HepG2 (cell line): ENCODE measurements at regions not wholly inside any gene's neighbourhood (a gene's known extent, or its start where the extent isn't known, plus 50 kb on each side); places are given as distances from the start of the nearest gene placed in this dataset.

Experiments
- ARID2 ChIP-seq: sonication (generic); formaldehyde crosslinking; IDR thresholded peaks from 2 replicates; pipeline ENCODE4 v1.8.1; 2022; ENCODE audit warnings: mild to moderate bottlenecking, missing genetic modification reagents, borderline replicate concordance
- CHD2 ChIP-seq: IDR thresholded peaks from 2 replicates; pipeline ENCODE4 v1.6.1; 2011; ENCODE audit warnings: low read depth, low read length, improper control_type of control experiment
- ELF1 ChIP-seq: sonication (generic); formaldehyde crosslinking; IDR thresholded peaks from 2 replicates; pipeline ENCODE4 v1.4.0; 2020; ENCODE audit warnings: missing genetic modification reagents
- FOXA1 ChIP-seq, 2 experiments: fragments of 450-650 bp in 1 of 2; sonication (generic) in 1 of 2; formaldehyde crosslinking in 1 of 2; IDR thresholded peaks; 2 replicates each; pipeline versions ENCODE4 v1.4.0 to v1.6.1; 2016 to 2020; ENCODE audit warnings: missing genetic modification reagents in 1 of 2
- HNF4A ChIP-seq: sonication (generic); formaldehyde crosslinking; IDR thresholded peaks from 2 replicates; pipeline ENCODE4 v1.4.0; 2020; ENCODE audit warnings: missing genetic modification reagents
- IRF2 ChIP-seq: IDR thresholded peaks from 2 replicates; pipeline ENCODE4 v1.6.1; 2018; ENCODE audit warnings: missing genetic modification reagents, missing compliant biosample characterization
- KDM5B ChIP-seq: sonication (generic); formaldehyde crosslinking; IDR thresholded peaks from 2 replicates; pipeline ENCODE4 v1.4.0; 2020; ENCODE audit warnings: missing genetic modification reagents, mild to moderate bottlenecking, borderline replicate concordance
- LCORL ChIP-seq, 2 experiments: fragments of 450-650 bp in 1 of 2; sonication (generic) in 1 of 2; formaldehyde crosslinking in 1 of 2; IDR thresholded peaks; 2 replicates each; pipeline versions ENCODE4 v1.5.0 to v1.6.1; 2017 to 2020; ENCODE audit warnings: antibody characterized with exemption in 1 of 2, missing genetic modification reagents in 1 of 2
- MAZ ChIP-seq, 2 experiments: sonication (generic) in 1 of 2; formaldehyde crosslinking in 1 of 2; IDR thresholded peaks; 2 replicates each; pipeline versions ENCODE4 v1.5.0 to v1.6.1; 2012 to 2020; ENCODE audit warnings: low read depth in 2 of 2, mild to moderate bottlenecking in 2 of 2, borderline replicate concordance in 1 of 2, improper control_type of control experiment in 1 of 2, low read length in 1 of 2, missing genetic modification reagents in 1 of 2, moderate library complexity in 1 of 2
- MED8 ChIP-seq: sonication (generic); formaldehyde crosslinking; IDR thresholded peaks from 2 replicates; pipeline ENCODE4 v1.8.1; 2023; ENCODE audit warnings: mild to moderate bottlenecking, missing genetic modification reagents; ENCODE audit not compliant: insufficient replicate concordance
- MEF2D ChIP-seq: sonication (generic); formaldehyde crosslinking; IDR thresholded peaks from 2 replicates; pipeline ENCODE4 v1.5.1; 2020; ENCODE audit warnings: mild to moderate bottlenecking, missing genetic modification reagents
- NFE2L1 ChIP-seq: sonication (generic); formaldehyde crosslinking; IDR thresholded peaks from 2 replicates; pipeline ENCODE4 v1.4.0; 2020; ENCODE audit warnings: missing genetic modification reagents, mild to moderate bottlenecking, borderline replicate concordance
- PHF5A ChIP-seq: IDR thresholded peaks from one replicate; pipeline ENCODE4 v1.6.1; 2018; ENCODE audit warnings: low read depth, missing genetic modification reagents; ENCODE audit not compliant: unreplicated experiment
- SOX13 ChIP-seq, 3 experiments: fragments of 450-650 bp in 1 of 3; sonication (generic) in 1 of 3; formaldehyde crosslinking in 1 of 3; IDR thresholded peaks in 2 of 3; conservative IDR thresholded peaks in 1 of 3; 2 replicates each; pipeline versions ENCODE4 v1.5.0 to v1.6.1; 2016 to 2020; ENCODE audit warnings: antibody characterized with exemption in 1 of 3, mild to moderate bottlenecking in 1 of 3, missing compliant biosample characterization in 1 of 3, missing genetic modification reagents in 1 of 3, moderate library complexity in 1 of 3
- TBX3 ChIP-seq: fragments of 450-650 bp; IDR thresholded peaks from 2 replicates; pipeline ENCODE4 v1.6.1; 2017; ENCODE audit warnings: antibody characterized with exemption, mild to moderate bottlenecking, inconsistent platforms, borderline replicate concordance
- ZBTB7A ChIP-seq: sonication (generic); formaldehyde crosslinking; IDR thresholded peaks from 2 replicates; pipeline ENCODE4 v1.8.0; 2022; ENCODE audit warnings: mild to moderate bottlenecking, missing genetic modification reagents
- ZFX ChIP-seq: sonication (generic); formaldehyde crosslinking; IDR thresholded peaks from 2 replicates; pipeline ENCODE4 v1.4.0; 2020; ENCODE audit warnings: mild to moderate bottlenecking, low read depth, missing genetic modification reagents, moderate library complexity
- ZNF251 ChIP-seq: sonication (generic); formaldehyde crosslinking; IDR thresholded peaks from 2 replicates; pipeline ENCODE4 v1.9.0; 2021; ENCODE audit warnings: mild to moderate bottlenecking, missing genetic modification reagents
- ZNF672 ChIP-seq: sonication (generic); formaldehyde crosslinking; IDR thresholded peaks from 2 replicates; pipeline ENCODE4 v1.8.1; 2022; ENCODE audit warnings: missing genetic modification reagents
- TF ChIP-seq, protein P1 (sequence below): sonication (generic); formaldehyde crosslinking; IDR thresholded peaks from 2 replicates; pipeline ENCODE4 v1.4.0; 2020; ENCODE audit warnings: mild to moderate bottlenecking, missing genetic modification reagents
- TF ChIP-seq, protein P2 (sequence below): IDR thresholded peaks from 2 replicates; pipeline ENCODE4 v1.6.1; 2016

DNA sequence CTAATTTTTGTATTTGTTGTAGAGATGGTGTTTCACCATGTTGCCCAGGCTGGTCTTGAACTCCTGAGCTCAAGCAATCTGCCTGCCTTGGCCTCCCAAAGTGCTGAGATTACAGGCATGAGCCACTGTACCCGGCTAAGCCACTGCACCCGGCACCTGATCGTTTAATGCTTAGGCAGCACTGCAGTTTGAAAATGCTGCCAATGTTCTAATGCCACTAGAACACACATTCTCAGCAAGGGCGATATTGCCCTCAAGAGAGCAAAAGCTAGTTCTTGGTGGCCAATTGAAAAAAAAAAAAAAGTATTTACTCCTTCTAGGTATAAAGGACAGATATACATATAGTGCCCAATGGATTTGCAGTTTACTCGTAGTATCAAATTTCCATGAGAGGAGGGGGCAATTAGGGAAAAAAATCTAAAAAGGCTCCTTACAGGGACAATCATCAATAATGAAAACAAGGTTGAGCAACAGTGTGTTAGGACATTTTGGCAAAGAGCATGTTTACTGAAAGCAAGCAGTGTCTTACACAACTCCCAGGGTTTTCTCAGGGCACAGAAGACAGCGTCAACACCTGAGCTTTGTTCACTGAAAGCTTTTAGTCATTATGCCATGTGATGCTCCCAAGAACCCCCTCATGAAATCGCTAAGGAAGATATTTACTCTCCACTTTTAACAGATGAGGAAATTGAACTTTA is 199.9 kb upstream of the PKDCC start (continued):
- TF ChIP-seq, protein P1, sequence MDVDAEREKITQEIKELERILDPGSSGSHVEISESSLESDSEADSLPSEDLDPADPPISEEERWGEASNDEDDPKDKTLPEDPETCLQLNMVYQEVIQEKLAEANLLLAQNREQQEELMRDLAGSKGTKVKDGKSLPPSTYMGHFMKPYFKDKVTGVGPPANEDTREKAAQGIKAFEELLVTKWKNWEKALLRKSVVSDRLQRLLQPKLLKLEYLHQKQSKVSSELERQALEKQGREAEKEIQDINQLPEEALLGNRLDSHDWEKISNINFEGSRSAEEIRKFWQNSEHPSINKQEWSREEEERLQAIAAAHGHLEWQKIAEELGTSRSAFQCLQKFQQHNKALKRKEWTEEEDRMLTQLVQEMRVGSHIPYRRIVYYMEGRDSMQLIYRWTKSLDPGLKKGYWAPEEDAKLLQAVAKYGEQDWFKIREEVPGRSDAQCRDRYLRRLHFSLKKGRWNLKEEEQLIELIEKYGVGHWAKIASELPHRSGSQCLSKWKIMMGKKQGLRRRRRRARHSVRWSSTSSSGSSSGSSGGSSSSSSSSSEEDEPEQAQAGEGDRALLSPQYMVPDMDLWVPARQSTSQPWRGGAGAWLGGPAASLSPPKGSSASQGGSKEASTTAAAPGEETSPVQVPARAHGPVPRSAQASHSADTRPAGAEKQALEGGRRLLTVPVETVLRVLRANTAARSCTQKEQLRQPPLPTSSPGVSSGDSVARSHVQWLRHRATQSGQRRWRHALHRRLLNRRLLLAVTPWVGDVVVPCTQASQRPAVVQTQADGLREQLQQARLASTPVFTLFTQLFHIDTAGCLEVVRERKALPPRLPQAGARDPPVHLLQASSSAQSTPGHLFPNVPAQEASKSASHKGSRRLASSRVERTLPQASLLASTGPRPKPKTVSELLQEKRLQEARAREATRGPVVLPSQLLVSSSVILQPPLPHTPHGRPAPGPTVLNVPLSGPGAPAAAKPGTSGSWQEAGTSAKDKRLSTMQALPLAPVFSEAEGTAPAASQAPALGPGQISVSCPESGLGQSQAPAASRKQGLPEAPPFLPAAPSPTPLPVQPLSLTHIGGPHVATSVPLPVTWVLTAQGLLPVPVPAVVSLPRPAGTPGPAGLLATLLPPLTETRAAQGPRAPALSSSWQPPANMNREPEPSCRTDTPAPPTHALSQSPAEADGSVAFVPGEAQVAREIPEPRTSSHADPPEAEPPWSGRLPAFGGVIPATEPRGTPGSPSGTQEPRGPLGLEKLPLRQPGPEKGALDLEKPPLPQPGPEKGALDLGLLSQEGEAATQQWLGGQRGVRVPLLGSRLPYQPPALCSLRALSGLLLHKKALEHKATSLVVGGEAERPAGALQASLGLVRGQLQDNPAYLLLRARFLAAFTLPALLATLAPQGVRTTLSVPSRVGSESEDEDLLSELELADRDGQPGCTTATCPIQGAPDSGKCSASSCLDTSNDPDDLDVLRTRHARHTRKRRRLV (CRISPR knock-in tag) = no peak
- TF ChIP-seq PHF5A (CRISPR knock-in tag) = no peak
- peak; percentile 27; the same call in 1 of the 2 replicates for TF ChIP-seq MAZ (IDR thresholded peaks at IDR 0.05; ENCODE audit: borderline replicate concordance, low read depth, low read length)
- peak; percentile 86 for TF ChIP-seq MAZ (CRISPR knock-in tag; IDR thresholded peaks at IDR 0.05; ENCODE audit: low read depth)
- TF ChIP-seq HNF4A (CRISPR knock-in tag) = peak; percentile 97
- TF ChIP-seq MED8 (CRISPR knock-in tag) = peak; percentile 85
- TF ChIP-seq ARID2 (CRISPR knock-in tag) = no peak
- TF ChIP-seq ZBTB7A (CRISPR knock-in tag) = peak; percentile 48; the same call in 1 of the 2 replicates
- no peak for TF ChIP-seq ZFX (CRISPR knock-in tag)
- TF ChIP-seq, protein P2, sequence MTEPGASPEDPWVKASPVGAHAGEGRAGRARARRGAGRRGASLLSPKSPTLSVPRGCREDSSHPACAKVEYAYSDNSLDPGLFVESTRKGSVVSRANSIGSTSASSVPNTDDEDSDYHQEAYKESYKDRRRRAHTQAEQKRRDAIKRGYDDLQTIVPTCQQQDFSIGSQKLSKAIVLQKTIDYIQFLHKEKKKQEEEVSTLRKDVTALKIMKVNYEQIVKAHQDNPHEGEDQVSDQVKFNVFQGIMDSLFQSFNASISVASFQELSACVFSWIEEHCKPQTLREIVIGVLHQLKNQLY = peak; percentile 80; the same call in 1 of the 2 replicates
- TF ChIP-seq ZNF251 (CRISPR knock-in tag) = no peak
- peak; percentile 97 for TF ChIP-seq IRF2 (CRISPR knock-in tag)
- peak; percentile 93 for TF ChIP-seq FOXA1 (IDR thresholded peaks at IDR 0.05)
- peak; percentile 99 for TF ChIP-seq FOXA1 (CRISPR knock-in tag; IDR thresholded peaks at IDR 0.05)
- peak; percentile 93 for TF ChIP-seq SOX13 (IDR thresholded peaks at IDR 0.05)
- TF ChIP-seq SOX13 (CRISPR knock-in tag; conservative IDR thresholded peaks at IDR 0.05 in 1 of 2, IDR thresholded peaks at IDR 0.05 in 1 of 2) = peak in 1 of 2 experiments; percentile 97; a peak in 2 of 4 replicates
- TF ChIP-seq MEF2D (CRISPR knock-in tag) = 0 out of 2 replicates have a peak, but pooled peaks have one; percentile 83
- TF ChIP-seq ZNF672 (CRISPR knock-in tag) = no peak
- peak; percentile 79 for TF ChIP-seq TBX3
- peak; percentile 98 for TF ChIP-seq LCORL (IDR thresholded peaks at IDR 0.05)
- peak; percentile 99 for TF ChIP-seq LCORL (CRISPR knock-in tag; IDR thresholded peaks at IDR 0.05)
- TF ChIP-seq NFE2L1 = no peak
- 0 out of 2 replicates have a peak, but pooled peaks have one; percentile 38 for TF ChIP-seq ELF1 (CRISPR knock-in tag)
- TF ChIP-seq KDM5B = no peak
- peak; percentile 15; the same call in 1 of the 2 replicates for TF ChIP-seq CHD2
